ENCODE measurements at regions not wholly inside any gene's neighbourhood (a gene's known extent, or its start where the extent isn't known, plus 50 kb on each side); places are given as distances from the start of the nearest gene placed in this dataset.

GRCh38 chr12:5096241-5096924, 52.7 kb downstream of the KCNA5 start:
- peak; percentile 74 for DNase-seq (ENCODE audit: low spot score)
- TF ChIP-seq, protein P1, sequence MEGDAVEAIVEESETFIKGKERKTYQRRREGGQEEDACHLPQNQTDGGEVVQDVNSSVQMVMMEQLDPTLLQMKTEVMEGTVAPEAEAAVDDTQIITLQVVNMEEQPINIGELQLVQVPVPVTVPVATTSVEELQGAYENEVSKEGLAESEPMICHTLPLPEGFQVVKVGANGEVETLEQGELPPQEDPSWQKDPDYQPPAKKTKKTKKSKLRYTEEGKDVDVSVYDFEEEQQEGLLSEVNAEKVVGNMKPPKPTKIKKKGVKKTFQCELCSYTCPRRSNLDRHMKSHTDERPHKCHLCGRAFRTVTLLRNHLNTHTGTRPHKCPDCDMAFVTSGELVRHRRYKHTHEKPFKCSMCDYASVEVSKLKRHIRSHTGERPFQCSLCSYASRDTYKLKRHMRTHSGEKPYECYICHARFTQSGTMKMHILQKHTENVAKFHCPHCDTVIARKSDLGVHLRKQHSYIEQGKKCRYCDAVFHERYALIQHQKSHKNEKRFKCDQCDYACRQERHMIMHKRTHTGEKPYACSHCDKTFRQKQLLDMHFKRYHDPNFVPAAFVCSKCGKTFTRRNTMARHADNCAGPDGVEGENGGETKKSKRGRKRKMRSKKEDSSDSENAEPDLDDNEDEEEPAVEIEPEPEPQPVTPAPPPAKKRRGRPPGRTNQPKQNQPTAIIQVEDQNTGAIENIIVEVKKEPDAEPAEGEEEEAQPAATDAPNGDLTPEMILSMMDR (IDR thresholded peaks at IDR 0.05) = no peak
- Histone ChIP-seq H3K4me3 (no peak overlapping the region), H3K27ac (no peak overlapping the region)

GRCh38 chr12:5097786-5098185, 54.1 kb downstream of the KCNA5 start:
- TF ChIP-seq, protein P1 (IDR thresholded peaks at IDR 0.05) = no peak
- Histone ChIP-seq H3K4me3 (no peak overlapping the region), H3K27ac (no peak overlapping the region)
- no peak for DNase-seq (ENCODE audit: low spot score)

- H3K4me3 ChIP-seq = no peak overlapping the region
- no peak for DNase-seq (ENCODE audit: low spot score)
- TF ChIP-seq, protein P1 (IDR thresholded peaks at IDR 0.05) = no peak
- H3K27ac ChIP-seq = no peak overlapping the region
Observed at GRCh38 chr12:5099136-5099535, 55.5 kb downstream of the KCNA5 start.

- no peak overlapping the region for H3K27ac ChIP-seq
- DNase-seq (ENCODE audit: low spot score) = no peak
- TF ChIP-seq, protein P1 (IDR thresholded peaks at IDR 0.05) = no peak
- H3K4me3 ChIP-seq = no peak overlapping the region
Observed at GRCh38 chr12:5099591-5099990, 55.9 kb downstream of the KCNA5 start.

GRCh38 chr12:5101686-5102085, 58.0 kb downstream of the KCNA5 start:
- Histone ChIP-seq H3K27ac (no peak overlapping the region), H3K4me3 (no peak overlapping the region)
- TF ChIP-seq, protein P1 (IDR thresholded peaks at IDR 0.05) = no peak
- DNase-seq (ENCODE audit: low spot score) = no peak

DNA sequence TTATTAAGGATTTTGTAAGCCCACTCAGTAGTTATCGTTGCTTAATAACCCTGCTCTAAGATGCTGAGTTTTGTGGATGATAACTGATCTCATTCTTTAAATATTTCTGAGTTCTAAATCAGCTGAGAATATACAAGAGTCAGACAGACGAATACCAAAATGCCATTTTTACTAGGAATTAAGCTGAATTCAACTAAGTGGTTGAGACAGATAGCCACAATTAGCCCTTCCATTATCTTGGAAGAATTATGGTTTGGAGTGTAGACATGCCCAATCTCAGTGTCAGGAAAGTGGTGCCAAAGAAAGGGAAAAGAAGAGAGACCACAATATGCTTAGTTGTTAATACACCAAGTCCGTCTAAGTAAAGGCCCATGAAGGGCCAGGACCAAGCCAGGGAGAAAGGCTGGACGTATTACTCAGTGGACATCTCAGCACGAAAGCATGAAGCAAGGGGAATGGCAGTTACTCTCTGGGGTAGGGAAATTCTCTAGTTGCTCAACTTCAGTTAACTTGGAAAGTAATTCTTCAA, 58.6 kb downstream of the KCNA5 start:
- TF ChIP-seq, protein P1 (IDR thresholded peaks at IDR 0.05) = no peak
- Histone ChIP-seq H3K27ac (no peak overlapping the region), H3K4me3 (no peak overlapping the region)
- no peak for DNase-seq (ENCODE audit: low spot score)

DNA sequence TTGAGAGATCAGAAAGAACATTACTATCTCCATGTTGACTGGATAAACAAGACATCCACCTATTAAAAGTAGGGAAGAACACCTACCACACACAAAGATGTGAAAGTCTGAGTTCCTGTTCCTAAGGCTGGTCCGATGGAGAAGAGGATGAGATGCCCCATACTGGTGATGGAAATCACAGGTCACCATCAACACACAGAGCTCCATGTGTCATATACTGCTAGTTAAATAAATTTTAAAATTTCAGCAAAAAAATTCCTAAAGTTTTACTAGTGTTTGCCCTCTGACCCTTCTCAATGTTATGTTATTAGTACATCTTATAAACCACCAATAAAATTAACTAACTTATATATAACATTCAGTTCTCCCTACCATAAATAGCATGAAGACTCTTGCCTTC, 59.1 kb downstream of the KCNA5 start:
- TF ChIP-seq, protein P1 (IDR thresholded peaks at IDR 0.05) = no peak
- Histone ChIP-seq H3K4me3 (no peak overlapping the region), H3K27ac (no peak overlapping the region)
- DNase-seq (ENCODE audit: low spot score) = no peak
